Cardiac fibroblast (primary cell): ENCODE measurements at regions not wholly inside any gene's neighbourhood (a gene's known extent, or its start where the extent isn't known, plus 50 kb on each side); places are given as distances from the start of the nearest gene placed in this dataset.

Experiments
- DNase-seq, 2 donors: peaks; one replicate each; pipeline versions ENCODE4 v3.0.0 to v3.0.0-alpha.2; 2010; ENCODE audit warnings: low read depth in 2 of 2
- H3K4me3 ChIP-seq, 2 donors: replicated peaks in 1 of 2; 1 replicate in 1 of 2; 2 replicates in 1 of 2; pipeline ENCODE4 v1.5.1; 2011; ENCODE audit warnings: low read depth in 2 of 2, low read length in 2 of 2, mild to moderate bottlenecking in 2 of 2, moderate library complexity in 1 of 2
- TF ChIP-seq, protein P1 (sequence below): IDR thresholded peaks from one replicate; pipeline ENCODE4 v1.5.1; 2011; ENCODE audit warnings: low read depth, mild to moderate bottlenecking, low read length, inconsistent platforms

- DNase-seq, result no peak
- TF ChIP-seq, protein P1, sequence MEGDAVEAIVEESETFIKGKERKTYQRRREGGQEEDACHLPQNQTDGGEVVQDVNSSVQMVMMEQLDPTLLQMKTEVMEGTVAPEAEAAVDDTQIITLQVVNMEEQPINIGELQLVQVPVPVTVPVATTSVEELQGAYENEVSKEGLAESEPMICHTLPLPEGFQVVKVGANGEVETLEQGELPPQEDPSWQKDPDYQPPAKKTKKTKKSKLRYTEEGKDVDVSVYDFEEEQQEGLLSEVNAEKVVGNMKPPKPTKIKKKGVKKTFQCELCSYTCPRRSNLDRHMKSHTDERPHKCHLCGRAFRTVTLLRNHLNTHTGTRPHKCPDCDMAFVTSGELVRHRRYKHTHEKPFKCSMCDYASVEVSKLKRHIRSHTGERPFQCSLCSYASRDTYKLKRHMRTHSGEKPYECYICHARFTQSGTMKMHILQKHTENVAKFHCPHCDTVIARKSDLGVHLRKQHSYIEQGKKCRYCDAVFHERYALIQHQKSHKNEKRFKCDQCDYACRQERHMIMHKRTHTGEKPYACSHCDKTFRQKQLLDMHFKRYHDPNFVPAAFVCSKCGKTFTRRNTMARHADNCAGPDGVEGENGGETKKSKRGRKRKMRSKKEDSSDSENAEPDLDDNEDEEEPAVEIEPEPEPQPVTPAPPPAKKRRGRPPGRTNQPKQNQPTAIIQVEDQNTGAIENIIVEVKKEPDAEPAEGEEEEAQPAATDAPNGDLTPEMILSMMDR, result no peak
- H3K4me3 ChIP-seq, result no peak overlapping the region
These were observed 127.2 kb upstream of the SLIT2 start for GRCh38 chr4:20124317-20125026.

- no peak for DNase-seq
- TF ChIP-seq, protein P1, result no peak
- no peak overlapping the region for H3K4me3 ChIP-seq
These were observed 129.3 kb upstream of the SLIT2 start for GRCh38 chr4:20122198-20122988.

- no peak for DNase-seq
- no peak overlapping the region for H3K4me3 ChIP-seq
- TF ChIP-seq, protein P1, result no peak
These were observed 132.6 kb upstream of the SLIT2 start for GRCh38 chr4:20119141-20119540.

- TF ChIP-seq, protein P1, result no peak
- DNase-seq, result peak; percentile 37 to 49
- H3K4me3 ChIP-seq, result no peak overlapping the region
These were observed 142.3 kb upstream of the SLIT2 start for GRCh38 chr4:20109391-20109790.

- H3K4me3 ChIP-seq, result no peak overlapping the region
- TF ChIP-seq, protein P1, result no peak
- no peak for DNase-seq
These were observed 144.8 kb upstream of the SLIT2 start for GRCh38 chr4:20106921-20107320.

DNA sequence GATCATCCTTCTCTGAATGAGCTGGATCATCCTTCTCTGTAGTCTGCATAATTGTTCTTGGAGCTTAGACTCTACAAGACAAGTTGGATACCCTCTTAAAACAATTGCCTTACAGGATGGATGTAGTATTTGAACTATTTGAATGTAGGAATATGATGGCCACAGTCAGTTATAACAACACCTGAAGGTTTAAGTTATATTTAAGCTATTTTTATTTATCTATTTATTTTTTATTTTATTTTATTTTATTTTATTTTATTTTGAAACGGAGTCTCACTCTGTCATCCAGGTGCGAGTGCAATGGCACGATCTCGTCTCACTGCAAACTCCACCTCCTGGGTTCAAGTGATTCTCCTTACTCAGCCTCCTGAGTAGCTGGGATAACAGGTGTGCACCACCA, 149.9 kb upstream of the SLIT2 start:
- no peak for DNase-seq
- H3K4me3 ChIP-seq, result no peak overlapping the region
- TF ChIP-seq, protein P1, result no peak
